GM19025 (cell line): ENCODE measurements at regions not wholly inside any gene's neighbourhood (a gene's known extent, or its start where the extent isn't known, plus 50 kb on each side); places are given as distances from the start of the nearest gene placed in this dataset.

ENCODE experiments used
- ATAC-seq: cut with Tn5 transposase; IDR thresholded peaks from one replicate; pipeline ENCODE4 v1.9.1; 2021; ENCODE audit warnings: mild to moderate bottlenecking, low read depth, moderate library complexity; ENCODE audit not compliant: unreplicated experiment

GRCh38 chr4:171202908-171203307 lies 610.3 kb upstream of the GALNTL6 start:
- no peak for ATAC-seq

- ATAC-seq = no peak
Measured at GRCh38 chr4:171186700-171187099, 626.5 kb upstream of the GALNTL6 start.

GRCh38 chr4:171181090-171181489 lies 632.1 kb upstream of the GALNTL6 start:
- no peak for ATAC-seq

- no peak for ATAC-seq
Measured at GRCh38 chr4:171170671-171171070, 642.5 kb upstream of the GALNTL6 start.

GRCh38 chr4:171169396-171169795 lies 643.8 kb upstream of the GALNTL6 start:
- no peak for ATAC-seq

- ATAC-seq = no peak
Measured at GRCh38 chr4:171162478-171162877, 650.7 kb upstream of the GALNTL6 start.

- no peak for ATAC-seq
Measured at GRCh38 chr4:171157462-171158082, 655.6 kb upstream of the GALNTL6 start.

GRCh38 chr4:171142639-171143038 lies 670.6 kb upstream of the GALNTL6 start:
- no peak for ATAC-seq

- ATAC-seq = no peak
Measured at GRCh38 chr4:171142045-171142444, 671.2 kb upstream of the GALNTL6 start.

- ATAC-seq = no peak
Measured at GRCh38 chr4:171130256-171130801, 682.9 kb upstream of the GALNTL6 start.

- no peak for ATAC-seq
Measured at GRCh38 chr4:171118091-171118490, 695.1 kb upstream of the GALNTL6 start.

- ATAC-seq = no peak
Measured at GRCh38 chr4:171117457-171117856, 695.7 kb upstream of the GALNTL6 start.

GRCh38 chr4:171101845-171102244 lies 711.4 kb upstream of the GALNTL6 start:
- ATAC-seq = no peak

GRCh38 chr4:171087089-171087488 lies 726.1 kb upstream of the GALNTL6 start:
- no peak for ATAC-seq

GRCh38 chr4:171067422-171067821 lies 745.8 kb upstream of the GALNTL6 start:
- ATAC-seq = no peak

GRCh38 chr4:171049380-171049779 lies 763.8 kb upstream of the GALNTL6 start:
- no peak for ATAC-seq

- no peak for ATAC-seq
Measured at GRCh38 chr4:171042989-171043524, 770.1 kb upstream of the GALNTL6 start.

- ATAC-seq = no peak
Measured at GRCh38 chr4:171035909-171036308, 777.3 kb upstream of the GALNTL6 start.

- ATAC-seq = no peak
Measured at GRCh38 chr4:171031338-171031737, 781.9 kb upstream of the GALNTL6 start.

- no peak for ATAC-seq
Measured at GRCh38 chr4:171025776-171026175, 787.4 kb upstream of the GALNTL6 start.

GRCh38 chr4:171025343-171025742 lies 787.9 kb upstream of the GALNTL6 start:
- ATAC-seq = no peak

- no peak for ATAC-seq
Measured at GRCh38 chr4:171024720-171025303, 788.4 kb upstream of the GALNTL6 start.
